Prostate gland (tissue), 2 donors: ENCODE measurements at regions not wholly inside any gene's neighbourhood (a gene's known extent, or its start where the extent isn't known, plus 50 kb on each side); places are given as distances from the start of the nearest gene placed in this dataset.

Source experiments
- DNase-seq: peaks from one replicate; pipeline ENCODE4 v3.0.0-alpha.2; 2019; ENCODE audit warnings: low spot score
- H3K27ac ChIP-seq, 2 donors: fragments of 200-600 bp; sonication (generic); 2 replicates each; pipeline ENCODE4 v1.5.1; 2017 to 2019
- H3K27me3 ChIP-seq: fragments of 200-600 bp; sonication (generic); replicated peaks from 2 replicates; pipeline ENCODE4 v1.5.1; 2019; ENCODE audit not compliant: insufficient read depth
- H3K36me3 ChIP-seq, 2 donors: fragments of 200-600 bp; sonication (generic); 1 replicate in 1 of 2; 2 replicates in 1 of 2; pipeline versions ENCODE4 v1.5.1 to v1.8.1; 2017 to 2019
- H3K4me1 ChIP-seq: fragments of 200-600 bp; sonication (generic); replicated peaks from 2 replicates; pipeline ENCODE4 v1.5.1; 2019
- H3K4me3 ChIP-seq, 2 donors: fragments of 200-600 bp; sonication (generic); 2 replicates each; pipeline ENCODE4 v1.5.1; 2017 to 2019
- H3K9me3 ChIP-seq: fragments of 200-600 bp; sonication (generic); 2 replicates; pipeline ENCODE4 v1.5.1; 2017
- CTCF ChIP-seq, 4 experiments: fragments of 200-600 bp in 2 of 4; fragments of 450-650 bp in 2 of 4; sonication (generic) in 2 of 4; IDR thresholded peaks; 1 replicate in 3 of 4; 2 replicates in 1 of 4; pipeline ENCODE4 v1.5.1; 2016 to 2019; ENCODE audit warnings: antibody characterized with exemption in 4 of 4, mild to moderate bottlenecking in 2 of 4, moderate library complexity in 2 of 4
- POLR2A ChIP-seq: fragments of 450-650 bp; IDR thresholded peaks from one replicate; pipeline ENCODE4 v1.6.1; 2016; ENCODE audit warnings: antibody characterized with exemption, mild to moderate bottlenecking
- POLR2AphosphoS5 ChIP-seq: sonication (generic); formaldehyde crosslinking; IDR thresholded peaks from one replicate; pipeline ENCODE4 v1.6.1; 2017; ENCODE audit warnings: antibody characterized with exemption
- WGBS: methylation state at CpG from one replicate; pipeline ENCODE4 v1.1.5; 2018; 5-methylcytosine and 5-hydroxymethylcytosine counted together
- intact Hi-C: fragments of 100-400 bp; cut with DNase I; formaldehyde crosslinking; loops from one replicate; pipeline ENCODE4 v1.14.2; 2022

- DNase-seq = no peak
- Histone ChIP-seq H3K27ac (no peak overlapping the region), H3K4me3 (no peak overlapping the region), H3K27me3 (no peaks in the 10 kb centered on the region), H3K36me3 (no peaks in the 10 kb centered on the region), H3K9me3 (no peaks in the 10 kb centered on the region), H3K4me1 (no peaks in the 10 kb centered on the region)
- intact Hi-C loops = no loop called here
- 19% methylated on average over 1 of the region's 1 CpG for WGBS
- TF ChIP-seq POLR2A = no peak
Observed at GRCh38 chr2:55751966-55752365, 58.3 kb upstream of the PNPT1 start.

DNA sequence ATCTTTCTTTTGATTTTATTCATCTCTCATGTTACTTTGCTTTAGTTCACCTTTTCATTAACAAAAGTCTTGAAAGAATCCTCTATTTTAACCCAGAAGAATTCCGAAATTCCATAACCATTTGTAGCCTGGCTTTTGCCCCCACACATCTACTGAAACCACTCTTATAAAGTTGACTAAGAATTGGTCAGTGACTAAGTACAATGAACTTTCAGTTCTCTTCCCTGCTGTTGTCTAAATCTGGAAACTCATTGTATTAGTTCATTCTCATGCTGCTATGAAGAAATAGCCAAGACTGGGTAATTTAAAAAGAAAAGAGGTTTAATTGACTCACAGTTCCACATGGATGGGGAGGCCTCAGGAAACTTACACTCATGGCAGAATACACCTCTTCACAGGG lies 49.9 kb upstream of the PNPT1 start:
- no peak for TF ChIP-seq CTCF (IDR thresholded peaks at IDR 0.05)
- TF ChIP-seq POLR2A = no peak
- TF ChIP-seq POLR2AphosphoS5 = no peak
- intact Hi-C loops = no loop called here
- DNase-seq = no peak
- 85% methylated on average over 1 of the region's 1 CpG for WGBS
- H3K9me3 ChIP-seq = no peaks in the 10 kb centered on the region
- no peaks in the 10 kb centered on the region for H3K27me3 ChIP-seq
- no peak overlapping the region for H3K4me3 ChIP-seq
- H3K36me3 ChIP-seq = no peaks in the 10 kb centered on the region
- no peaks in the 10 kb centered on the region for H3K4me1 ChIP-seq
- H3K27ac ChIP-seq = no peak overlapping the region
